Left forelimb (tissue), 1 donor: ENCODE measurements at regions not wholly inside any gene's neighbourhood (a gene's known extent, or its start where the extent isn't known, plus 50 kb on each side); places are given as distances from the start of the nearest gene placed in this dataset.
"Not testable (repeated sequence)": the region's sequence is repeated elsewhere in the genome, so short reads cannot be mapped to it uniquely, and the experiment has no call there.

ENCODE experiments used
- DNase-seq: peaks from one replicate; pipeline ENCODE4 v3.0.0-alpha.2; 2018; ENCODE audit warnings: low spot score

- no peak for DNase-seq
These were observed 316.5 kb downstream of the ICE1 start for GRCh38 chr5:5738797-5739489.

DNA sequence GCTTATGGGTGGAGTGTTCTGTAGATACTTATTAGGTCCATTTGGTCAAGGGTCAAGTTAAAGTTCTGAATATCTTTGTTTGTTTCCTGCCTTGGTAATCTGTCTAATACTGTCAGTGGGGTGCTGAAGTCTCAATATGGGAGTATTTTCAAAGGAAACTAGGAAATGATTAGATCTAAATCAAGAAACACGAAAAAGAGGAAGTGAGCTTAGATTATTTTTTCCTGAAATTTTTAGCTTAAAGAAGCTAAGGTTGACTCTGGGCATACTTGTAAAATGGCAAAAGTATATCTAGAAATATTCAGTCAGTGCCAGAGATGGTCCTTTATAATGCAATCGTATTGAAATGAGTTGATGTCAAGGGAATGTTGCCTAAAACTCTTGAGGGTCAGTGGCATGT lies 313.5 kb downstream of the ICE1 start:
- no peak for DNase-seq

- DNase-seq = not testable (repeated sequence)
These were observed 310.6 kb downstream of the ICE1 start for GRCh38 chr5:5733058-5733457.

GRCh38 chr5:5726401-5726800 lies 303.9 kb downstream of the ICE1 start:
- DNase-seq = no peak

GRCh38 chr5:5721881-5722280 lies 299.4 kb downstream of the ICE1 start:
- DNase-seq = no peak

DNA sequence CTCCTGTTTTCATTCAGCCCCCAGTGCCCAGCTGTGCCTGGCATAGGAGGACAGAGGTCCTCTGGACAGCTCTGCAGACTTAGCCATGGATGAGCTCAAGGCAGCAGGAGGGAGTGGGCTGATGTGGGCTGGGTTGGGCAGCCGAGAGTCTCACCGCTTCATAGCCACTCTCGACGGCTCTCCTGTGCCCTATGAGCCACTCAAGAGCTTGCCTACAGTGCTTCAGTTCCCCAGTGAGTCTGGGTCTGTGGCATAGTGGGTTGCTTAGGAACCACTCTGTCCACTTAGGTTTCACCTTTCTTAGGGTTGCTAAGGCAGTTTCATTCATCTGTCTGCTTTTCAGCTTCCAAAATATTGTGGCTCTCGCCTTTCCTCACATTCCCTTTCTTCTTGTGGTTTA lies 296.8 kb downstream of the ICE1 start:
- no peak for DNase-seq

GRCh38 chr5:5716665-5717064 lies 294.2 kb downstream of the ICE1 start:
- DNase-seq = no peak

GRCh38 chr5:5711592-5711991 lies 289.1 kb downstream of the ICE1 start:
- DNase-seq = no peak

DNA sequence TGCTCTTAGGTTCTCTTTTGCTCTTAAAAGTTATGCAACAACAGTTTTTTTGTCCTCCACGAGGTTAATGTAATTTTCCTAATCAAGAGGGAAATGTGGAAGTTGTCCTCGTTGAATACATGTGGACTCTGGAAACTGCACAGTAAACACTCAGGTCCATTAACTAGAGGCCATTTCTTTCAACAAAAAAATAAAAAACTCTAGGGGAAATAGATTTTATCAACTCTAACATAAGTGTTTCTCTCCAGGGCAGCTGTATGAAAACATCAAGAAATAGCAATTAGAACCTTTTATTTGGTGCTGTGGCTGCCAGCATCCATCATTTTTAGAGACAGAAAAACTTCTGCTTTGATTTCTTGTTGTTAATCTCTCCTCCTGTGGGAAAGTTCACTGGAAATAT lies 288.6 kb downstream of the ICE1 start:
- DNase-seq = no peak

- no peak for DNase-seq
These were observed 288.0 kb downstream of the ICE1 start for GRCh38 chr5:5710471-5710870.

DNA sequence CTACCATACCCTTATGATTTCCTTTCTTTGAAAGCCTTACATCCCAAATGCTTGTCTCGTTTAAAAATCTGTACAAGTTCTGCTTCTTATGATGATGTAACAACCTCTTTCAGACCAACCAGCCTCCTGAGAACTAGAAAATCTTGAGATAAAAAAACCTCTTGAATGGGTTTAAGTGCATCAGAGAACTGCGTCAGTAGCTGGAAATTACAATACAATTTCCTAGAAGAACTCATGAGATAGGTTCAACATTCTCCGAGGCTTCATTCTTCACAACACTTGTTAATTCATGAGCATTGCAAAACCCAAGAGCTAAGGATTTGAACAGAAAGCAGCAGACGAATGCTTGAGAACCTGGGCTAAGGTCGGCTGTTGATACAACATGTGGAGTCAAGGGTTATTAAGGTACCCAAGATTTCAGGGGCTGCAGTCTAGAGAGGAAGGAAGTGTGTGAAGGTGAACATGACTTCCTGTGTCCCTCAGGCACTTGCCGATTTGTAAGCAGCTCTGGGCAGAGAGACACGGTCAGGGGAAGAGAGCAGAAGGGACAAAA lies 286.0 kb downstream of the ICE1 start:
- DNase-seq = no peak

- no peak for DNase-seq
These were observed 282.5 kb downstream of the ICE1 start for GRCh38 chr5:5705010-5705409.

- no peak for DNase-seq
These were observed 281.9 kb downstream of the ICE1 start for GRCh38 chr5:5704352-5704751.

DNA sequence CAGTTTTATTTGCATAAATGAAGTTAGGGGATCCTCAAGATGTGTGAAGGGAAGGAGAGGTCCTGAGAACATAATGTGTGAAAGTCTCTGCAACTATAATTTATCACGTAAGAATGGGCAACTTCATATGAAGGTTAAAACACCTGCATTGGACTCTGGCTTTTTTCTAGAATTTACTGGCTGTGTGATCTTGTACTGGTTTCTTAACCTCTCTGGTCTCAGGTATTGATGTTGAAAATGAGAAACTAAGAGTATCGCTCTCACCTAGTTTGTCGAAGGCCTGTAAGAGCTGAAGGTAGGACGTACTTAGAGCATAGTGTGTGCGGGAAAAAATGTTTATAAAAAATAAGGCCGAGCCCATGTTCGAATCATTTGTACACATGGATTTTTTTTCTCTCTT lies 280.5 kb downstream of the ICE1 start:
- DNase-seq = no peak

DNA sequence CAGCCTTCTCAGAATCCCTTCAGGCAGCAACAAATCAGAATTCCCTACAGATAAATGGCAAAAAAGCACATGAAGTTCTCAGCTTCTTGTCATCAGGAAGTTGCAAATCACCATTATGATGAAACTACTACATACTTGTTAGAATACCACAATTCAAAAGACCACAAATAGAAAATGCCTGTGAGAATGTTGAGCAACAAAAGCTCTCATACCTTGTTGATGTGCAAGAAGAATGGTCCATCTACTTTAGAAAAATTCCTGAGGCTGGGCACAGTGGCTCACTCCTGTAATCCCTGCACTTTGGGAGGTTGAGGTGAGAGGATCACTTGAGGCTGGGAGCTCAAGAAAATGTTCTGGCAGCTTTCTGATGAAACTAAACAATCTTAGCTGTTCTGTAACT lies 278.1 kb downstream of the ICE1 start:
- no peak for DNase-seq

DNA sequence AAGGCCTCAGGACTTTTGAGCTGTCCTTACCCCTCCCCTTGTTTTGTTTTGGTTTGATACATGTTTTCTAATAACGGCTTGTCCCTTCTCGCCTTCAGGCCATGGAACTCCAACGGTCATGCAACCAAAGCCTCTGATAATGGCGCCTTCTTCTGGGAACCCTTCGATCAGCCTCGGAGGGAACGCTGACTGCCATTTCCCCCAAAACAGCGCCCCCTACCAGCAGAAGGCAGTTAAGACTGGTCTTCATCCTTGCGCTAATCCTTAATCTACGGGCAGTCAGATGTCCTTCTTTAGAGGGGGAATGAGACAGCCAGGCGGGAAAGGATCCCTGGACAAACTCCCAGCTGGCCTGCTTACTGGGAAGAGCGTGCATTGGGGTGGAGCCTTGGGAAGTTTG lies 276.6 kb downstream of the ICE1 start:
- no peak for DNase-seq

- DNase-seq = no peak
These were observed 272.8 kb downstream of the ICE1 start for GRCh38 chr5:5695266-5695665.

DNA sequence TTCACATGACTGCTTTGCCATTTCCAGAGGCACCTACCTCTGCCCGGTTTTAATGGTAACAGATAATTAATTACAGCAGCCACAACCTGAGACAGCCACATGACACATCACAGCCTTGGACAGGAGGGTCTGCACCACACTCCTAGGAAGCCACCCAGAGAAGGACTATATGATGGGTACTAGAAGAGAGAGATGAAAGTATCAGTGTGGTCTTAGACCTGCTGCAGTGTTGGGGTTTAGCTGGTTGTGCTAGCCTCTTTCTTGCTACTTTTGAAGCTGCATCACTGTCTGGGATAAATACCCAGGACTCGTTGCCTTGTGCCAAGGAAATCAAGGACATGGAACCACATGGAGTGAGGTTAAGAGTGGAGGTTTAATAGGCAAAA lies 266.4 kb downstream of the ICE1 start:
- DNase-seq = no peak

- no peak for DNase-seq
These were observed 265.9 kb downstream of the ICE1 start for GRCh38 chr5:5688194-5688924.

DNA sequence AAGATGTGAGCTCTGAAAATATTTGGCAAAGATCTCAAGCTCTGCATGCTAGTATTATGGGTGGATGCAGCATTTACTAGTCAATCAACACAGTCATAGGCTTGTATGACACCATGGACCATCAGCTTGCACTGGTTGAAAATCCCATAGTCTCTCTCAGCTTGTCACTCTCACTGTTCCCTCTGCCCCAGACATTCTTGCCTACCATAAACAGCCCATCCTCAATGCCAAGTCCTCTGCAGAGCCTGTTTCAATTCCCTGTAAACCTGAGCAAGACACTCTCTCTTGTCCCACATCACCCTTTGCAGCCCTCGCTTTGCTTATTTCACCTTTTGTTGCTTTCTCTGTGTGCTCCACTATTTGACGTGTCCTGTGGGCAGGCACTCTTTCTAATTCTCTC lies 264.6 kb downstream of the ICE1 start:
- DNase-seq = no peak

- no peak for DNase-seq
These were observed 263.9 kb downstream of the ICE1 start for GRCh38 chr5:5686356-5686755.

- no peak for DNase-seq
These were observed 263.3 kb downstream of the ICE1 start for GRCh38 chr5:5685737-5686136.

DNA sequence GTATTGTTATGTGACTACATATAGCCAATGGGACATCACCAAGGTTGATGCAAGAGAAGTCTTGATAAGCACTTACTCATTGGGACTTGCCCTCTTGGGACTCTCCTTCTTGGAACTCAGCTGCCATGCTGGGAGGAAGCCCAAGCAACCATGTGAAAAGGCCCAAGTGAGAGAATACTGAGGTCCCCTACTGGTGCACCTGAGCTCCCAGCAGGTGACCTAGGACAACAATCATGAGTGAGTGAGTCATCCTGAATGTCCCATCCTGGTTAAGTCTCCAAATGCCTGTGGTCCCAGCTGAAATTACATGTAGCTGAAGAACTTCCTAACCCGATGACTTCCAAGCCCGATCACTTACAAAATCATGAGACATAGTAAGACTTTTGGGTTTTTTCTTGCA lies 260.7 kb downstream of the ICE1 start:
- DNase-seq = no peak

- no peak for DNase-seq
These were observed 256.4 kb downstream of the ICE1 start for GRCh38 chr5:5678909-5679308.
